ENCODE measurements at regions not wholly inside any gene's neighbourhood (a gene's known extent, or its start where the extent isn't known, plus 50 kb on each side); places are given as distances from the start of the nearest gene placed in this dataset.

DNA sequence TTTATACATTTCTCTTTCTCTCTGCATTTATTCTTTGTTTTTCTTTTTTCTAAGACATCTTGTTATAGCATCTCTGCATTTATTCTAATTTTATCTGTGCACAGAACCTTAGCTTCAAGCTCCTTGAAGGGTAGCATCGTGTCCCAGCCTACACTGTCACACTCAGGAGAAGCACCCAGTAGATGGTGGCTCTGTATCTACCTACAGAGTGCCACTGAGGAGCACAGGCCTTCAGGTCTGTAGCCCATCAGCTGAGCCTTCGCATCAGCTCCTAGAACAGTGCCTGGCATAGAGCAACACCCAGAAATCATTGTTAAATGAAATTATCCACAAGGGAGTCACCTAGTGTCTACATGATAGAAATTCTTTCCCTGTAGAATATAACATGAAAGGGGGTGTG is 203.0 kb upstream of the KLF14 start:
- H3K4me1 ChIP-seq (ENCODE audit: control insufficient read depth in 5 of 5, insufficient read depth in 5 of 5, low read length in 5 of 5), result peaks cover 0 to 13% (median 0%) of the 10 kb centered on the region in 5 donors
- WGBS, 2 donors, result 97 to 100% methylated on average over 2 of the region's 2 CpGs
- H3K36me3 ChIP-seq (ENCODE audit: control insufficient read depth in 4 of 4, insufficient read depth in 4 of 4, low read length in 4 of 4), result peaks cover 0 to 7% (median 0%) of the 10 kb centered on the region in 4 donors
- TF ChIP-seq, protein P1, sequence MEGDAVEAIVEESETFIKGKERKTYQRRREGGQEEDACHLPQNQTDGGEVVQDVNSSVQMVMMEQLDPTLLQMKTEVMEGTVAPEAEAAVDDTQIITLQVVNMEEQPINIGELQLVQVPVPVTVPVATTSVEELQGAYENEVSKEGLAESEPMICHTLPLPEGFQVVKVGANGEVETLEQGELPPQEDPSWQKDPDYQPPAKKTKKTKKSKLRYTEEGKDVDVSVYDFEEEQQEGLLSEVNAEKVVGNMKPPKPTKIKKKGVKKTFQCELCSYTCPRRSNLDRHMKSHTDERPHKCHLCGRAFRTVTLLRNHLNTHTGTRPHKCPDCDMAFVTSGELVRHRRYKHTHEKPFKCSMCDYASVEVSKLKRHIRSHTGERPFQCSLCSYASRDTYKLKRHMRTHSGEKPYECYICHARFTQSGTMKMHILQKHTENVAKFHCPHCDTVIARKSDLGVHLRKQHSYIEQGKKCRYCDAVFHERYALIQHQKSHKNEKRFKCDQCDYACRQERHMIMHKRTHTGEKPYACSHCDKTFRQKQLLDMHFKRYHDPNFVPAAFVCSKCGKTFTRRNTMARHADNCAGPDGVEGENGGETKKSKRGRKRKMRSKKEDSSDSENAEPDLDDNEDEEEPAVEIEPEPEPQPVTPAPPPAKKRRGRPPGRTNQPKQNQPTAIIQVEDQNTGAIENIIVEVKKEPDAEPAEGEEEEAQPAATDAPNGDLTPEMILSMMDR (IDR thresholded peaks at IDR 0.05; ENCODE audit: control extremely low read depth, extremely low read depth), result no peak
- ATAC-seq (ENCODE audit: insufficient read depth, low FRiP score) (no peak), DNase-seq (no peak)
- H3K4me3 ChIP-seq, result no peak overlapping the region
- H3K27ac ChIP-seq (ENCODE audit: low read depth in 1 of 2, low read length in 1 of 2), result no peak overlapping the region
- peaks cover 0 to 15% (median 0%) of the 10 kb centered on the region in 3 donors for H3K27me3 ChIP-seq (ENCODE audit: control insufficient read depth in 3 of 3, insufficient read depth in 3 of 3, low read length in 2 of 3)
- H3K9ac ChIP-seq (ENCODE audit: insufficient read depth in 1 of 2, low read length in 2 of 2), result no peak overlapping the region
- H3K9me3 ChIP-seq (ENCODE audit: control insufficient read depth in 4 of 4, insufficient read depth in 3 of 4, low read length in 3 of 4), result no peaks in the 10 kb centered on the region

DNA sequence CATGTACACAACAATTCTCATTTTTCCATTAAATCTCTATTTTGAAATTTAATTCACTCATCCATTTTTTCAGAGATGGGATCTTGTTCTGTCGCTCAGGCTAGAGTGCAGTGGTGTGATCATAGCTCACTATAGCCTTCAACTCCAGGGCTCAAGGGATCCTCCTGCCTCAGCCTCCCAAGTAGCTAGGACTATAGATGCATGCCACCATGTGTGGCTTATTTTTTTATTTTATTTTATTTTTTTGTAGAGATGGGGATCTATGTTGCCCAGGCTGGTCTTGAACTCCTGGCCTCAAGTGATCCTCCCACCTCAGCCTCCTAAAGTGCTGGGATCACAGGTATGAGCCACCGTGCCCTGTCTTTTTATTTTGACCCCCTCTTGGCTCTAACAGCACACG is 203.8 kb upstream of the KLF14 start:
- no peak overlapping the region for H3K27ac ChIP-seq (ENCODE audit: low read depth in 1 of 2, low read length in 1 of 2)
- H3K4me1 ChIP-seq (ENCODE audit: control insufficient read depth in 5 of 5, insufficient read depth in 5 of 5, low read length in 5 of 5), result peaks cover 0 to 20% (median 1%) of the 10 kb centered on the region in 5 donors
- H3K27me3 ChIP-seq (ENCODE audit: control insufficient read depth in 3 of 3, insufficient read depth in 3 of 3, low read length in 2 of 3), result peaks cover 0 to 18% (median 0%) of the 10 kb centered on the region in 3 donors
- TF ChIP-seq, protein P1 (IDR thresholded peaks at IDR 0.05; ENCODE audit: control extremely low read depth, extremely low read depth), result no peak
- H3K9ac ChIP-seq (ENCODE audit: insufficient read depth in 1 of 2, low read length in 2 of 2), result no peak overlapping the region
- no peak for ATAC-seq (ENCODE audit: insufficient read depth, low FRiP score)
- H3K36me3 ChIP-seq (ENCODE audit: control insufficient read depth in 4 of 4, insufficient read depth in 4 of 4, low read length in 4 of 4), result peaks cover 0 to 7% (median 0%) of the 10 kb centered on the region in 4 donors
- no peak overlapping the region for H3K4me3 ChIP-seq
- 94 to 96% methylated on average over 3 of the region's 3 CpGs for WGBS, 2 donors
- no peak for DNase-seq
- H3K9me3 ChIP-seq (ENCODE audit: control insufficient read depth in 4 of 4, insufficient read depth in 3 of 4, low read length in 3 of 4), result no peaks in the 10 kb centered on the region

DNA sequence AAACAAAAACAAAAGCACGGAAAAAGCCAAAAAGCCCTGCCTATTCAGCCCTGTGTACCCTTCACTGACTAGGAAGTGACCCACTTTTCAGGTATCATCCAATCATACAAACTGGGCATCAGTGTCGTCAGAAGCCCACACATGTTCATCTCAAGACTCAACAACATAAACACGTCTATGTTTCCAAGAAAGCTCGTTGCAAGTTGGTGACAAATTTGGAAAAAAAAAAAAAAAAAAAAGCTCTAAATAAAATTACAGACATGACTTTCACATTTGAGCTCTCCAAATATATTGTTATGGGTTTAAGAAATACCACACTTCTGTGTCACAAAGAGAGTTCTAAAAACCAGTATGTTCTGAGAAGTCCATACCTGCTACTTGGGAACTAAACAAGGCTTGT is 204.7 kb upstream of the KLF14 start:
- H3K9ac ChIP-seq (ENCODE audit: insufficient read depth in 1 of 2, low read length in 2 of 2), result no peak overlapping the region

More for the DNA sequence above, 204.7 kb upstream of the KLF14 start:
- H3K4me1 ChIP-seq (ENCODE audit: control insufficient read depth in 5 of 5, insufficient read depth in 5 of 5, low read length in 5 of 5), result peaks cover 0 to 25% (median 7%) of the 10 kb centered on the region in 5 donors
- peaks cover 0 to 7% (median 0%) of the 10 kb centered on the region in 4 donors for H3K36me3 ChIP-seq (ENCODE audit: control insufficient read depth in 4 of 4, insufficient read depth in 4 of 4, low read length in 4 of 4)
- DNase-seq (no peak), ATAC-seq (ENCODE audit: insufficient read depth, low FRiP score) (no peak)
- 66 to 72% methylated on average over 4 of the region's 4 CpGs for WGBS, 2 donors
- H3K27me3 ChIP-seq (ENCODE audit: control insufficient read depth in 3 of 3, insufficient read depth in 3 of 3, low read length in 2 of 3), result peaks cover 0 to 18% (median 0%) of the 10 kb centered on the region in 3 donors
- H3K4me3 ChIP-seq, result no peak overlapping the region
- TF ChIP-seq, protein P1 (IDR thresholded peaks at IDR 0.05; ENCODE audit: control extremely low read depth, extremely low read depth), result no peak
- H3K27ac ChIP-seq (ENCODE audit: low read depth in 1 of 2, low read length in 1 of 2), result no peak overlapping the region
- no peaks in the 10 kb centered on the region for H3K9me3 ChIP-seq (ENCODE audit: control insufficient read depth in 4 of 4, insufficient read depth in 3 of 4, low read length in 3 of 4)
